A673 (cell line): ENCODE measurements at regions not wholly inside any gene's neighbourhood (a gene's known extent, or its start where the extent isn't known, plus 50 kb on each side); places are given as distances from the start of the nearest gene placed in this dataset.

Experiments used
- CTCF ChIP-seq: fragments of 300-800, 200-600 bp; sonication (generic); conservative IDR thresholded peaks from 2 replicates; pipeline ENCODE4 v1.5.1; 2017; ENCODE audit warnings: low read depth, mild to moderate bottlenecking, antibody characterized with exemption, low read length, moderate library complexity, mixed read lengths
- EZH2 ChIP-seq: fragments of 200-600 bp; sonication (generic); IDR thresholded peaks from 2 replicates; pipeline ENCODE4 v1.6.1; 2017; ENCODE audit warnings: borderline replicate concordance, low read depth, mild to moderate bottlenecking, mixed read lengths, antibody characterized with exemption, low read length; ENCODE audit not compliant: poor library complexity, severe bottlenecking

- TF ChIP-seq CTCF (no peak), EZH2 (no peak)
Measured at GRCh38 chr15:69809421-69809820, 288.3 kb downstream of the TLE3 start.
